ENCODE measurements at regions not wholly inside any gene's neighbourhood (a gene's known extent, or its start where the extent isn't known, plus 50 kb on each side); places are given as distances from the start of the nearest gene placed in this dataset.

DNA sequence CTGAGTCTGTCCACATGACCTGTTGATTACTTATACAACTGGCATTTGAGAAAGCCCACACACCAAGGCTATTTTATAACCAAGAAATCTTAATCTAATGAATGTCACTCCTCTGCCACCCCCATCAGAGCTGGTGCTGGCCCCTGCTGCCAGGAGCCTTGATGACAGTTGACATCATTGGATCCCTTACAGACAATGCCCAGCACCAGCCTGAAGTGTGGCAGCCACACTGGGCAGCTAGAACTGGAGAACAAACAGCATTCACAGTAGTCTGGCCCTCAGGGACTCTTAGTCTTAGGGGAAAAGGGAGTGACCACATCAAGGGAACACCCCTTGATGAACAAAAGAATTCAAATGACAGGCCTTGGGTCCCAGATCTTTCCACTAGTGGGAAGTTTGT is 840.6 kb downstream of the EPHA3 start:
- TF ChIP-seq ZNF70 (CRISPR knock-in tag; IDR thresholded peaks at IDR 0.05) (no peak), RARB (CRISPR knock-in tag; IDR thresholded peaks at IDR 0.05) (no peak), TCF4 (CRISPR knock-in tag; IDR thresholded peaks at IDR 0.05; ENCODE audit: borderline replicate concordance) (no peak), ZNF565 (CRISPR knock-in tag; conservative IDR thresholded peaks at IDR 0.05; ENCODE audit: low read depth) (no peak), ZFP3 (CRISPR knock-in tag; IDR thresholded peaks at IDR 0.05) (no peak), OSR1 (CRISPR knock-in tag; IDR thresholded peaks at IDR 0.05) (no peak), PPARA (CRISPR knock-in tag; IDR thresholded peaks at IDR 0.05; ENCODE audit: borderline replicate concordance) (no peak), ZNF8 (CRISPR knock-in tag; IDR thresholded peaks at IDR 0.05) (no peak), BACH2 (CRISPR knock-in tag; IDR thresholded peaks at IDR 0.05; ENCODE audit: borderline replicate concordance) (no peak)
- TF ChIP-seq, protein P1, sequence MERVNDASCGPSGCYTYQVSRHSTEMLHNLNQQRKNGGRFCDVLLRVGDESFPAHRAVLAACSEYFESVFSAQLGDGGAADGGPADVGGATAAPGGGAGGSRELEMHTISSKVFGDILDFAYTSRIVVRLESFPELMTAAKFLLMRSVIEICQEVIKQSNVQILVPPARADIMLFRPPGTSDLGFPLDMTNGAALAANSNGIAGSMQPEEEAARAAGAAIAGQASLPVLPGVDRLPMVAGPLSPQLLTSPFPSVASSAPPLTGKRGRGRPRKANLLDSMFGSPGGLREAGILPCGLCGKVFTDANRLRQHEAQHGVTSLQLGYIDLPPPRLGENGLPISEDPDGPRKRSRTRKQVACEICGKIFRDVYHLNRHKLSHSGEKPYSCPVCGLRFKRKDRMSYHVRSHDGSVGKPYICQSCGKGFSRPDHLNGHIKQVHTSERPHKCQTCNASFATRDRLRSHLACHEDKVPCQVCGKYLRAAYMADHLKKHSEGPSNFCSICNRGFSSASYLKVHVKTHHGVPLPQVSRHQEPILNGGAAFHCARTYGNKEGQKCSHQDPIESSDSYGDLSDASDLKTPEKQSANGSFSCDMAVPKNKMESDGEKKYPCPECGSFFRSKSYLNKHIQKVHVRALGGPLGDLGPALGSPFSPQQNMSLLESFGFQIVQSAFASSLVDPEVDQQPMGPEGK (CRISPR knock-in tag; IDR thresholded peaks at IDR 0.05; ENCODE audit: borderline replicate concordance) = no peak
- TF ChIP-seq, protein P2, sequence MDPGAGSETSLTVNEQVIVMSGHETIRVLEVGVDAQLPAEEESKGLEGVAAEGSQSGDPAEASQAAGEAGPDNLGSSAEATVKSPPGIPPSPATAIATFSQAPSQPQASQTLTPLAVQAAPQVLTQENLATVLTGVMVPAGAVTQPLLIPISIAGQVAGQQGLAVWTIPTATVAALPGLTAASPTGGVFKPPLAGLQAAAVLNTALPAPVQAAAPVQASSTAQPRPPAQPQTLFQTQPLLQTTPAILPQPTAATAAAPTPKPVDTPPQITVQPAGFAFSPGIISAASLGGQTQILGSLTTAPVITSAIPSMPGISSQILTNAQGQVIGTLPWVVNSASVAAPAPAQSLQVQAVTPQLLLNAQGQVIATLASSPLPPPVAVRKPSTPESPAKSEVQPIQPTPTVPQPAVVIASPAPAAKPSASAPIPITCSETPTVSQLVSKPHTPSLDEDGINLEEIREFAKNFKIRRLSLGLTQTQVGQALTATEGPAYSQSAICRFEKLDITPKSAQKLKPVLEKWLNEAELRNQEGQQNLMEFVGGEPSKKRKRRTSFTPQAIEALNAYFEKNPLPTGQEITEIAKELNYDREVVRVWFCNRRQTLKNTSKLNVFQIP (CRISPR knock-in tag; IDR thresholded peaks at IDR 0.05; ENCODE audit: borderline replicate concordance, low read depth) = no peak
- TF ChIP-seq, protein P3, sequence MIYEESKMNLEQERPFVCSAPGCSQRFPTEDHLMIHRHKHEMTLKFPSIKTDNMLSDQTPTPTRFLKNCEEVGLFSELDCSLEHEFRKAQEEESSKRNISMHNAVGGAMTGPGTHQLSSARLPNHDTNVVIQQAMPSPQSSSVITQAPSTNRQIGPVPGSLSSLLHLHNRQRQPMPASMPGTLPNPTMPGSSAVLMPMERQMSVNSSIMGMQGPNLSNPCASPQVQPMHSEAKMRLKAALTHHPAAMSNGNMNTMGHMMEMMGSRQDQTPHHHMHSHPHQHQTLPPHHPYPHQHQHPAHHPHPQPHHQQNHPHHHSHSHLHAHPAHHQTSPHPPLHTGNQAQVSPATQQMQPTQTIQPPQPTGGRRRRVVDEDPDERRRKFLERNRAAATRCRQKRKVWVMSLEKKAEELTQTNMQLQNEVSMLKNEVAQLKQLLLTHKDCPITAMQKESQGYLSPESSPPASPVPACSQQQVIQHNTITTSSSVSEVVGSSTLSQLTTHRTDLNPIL (CRISPR knock-in tag; IDR thresholded peaks at IDR 0.05; ENCODE audit: low read depth) = no peak

Measured in SK-N-SH treated with all-trans-retinoic acid at 6 μM for 48 hours (cell line).